ENCODE measurements at regions not wholly inside any gene's neighbourhood (a gene's known extent, or its start where the extent isn't known, plus 50 kb on each side); places are given as distances from the start of the nearest gene placed in this dataset.

DNA sequence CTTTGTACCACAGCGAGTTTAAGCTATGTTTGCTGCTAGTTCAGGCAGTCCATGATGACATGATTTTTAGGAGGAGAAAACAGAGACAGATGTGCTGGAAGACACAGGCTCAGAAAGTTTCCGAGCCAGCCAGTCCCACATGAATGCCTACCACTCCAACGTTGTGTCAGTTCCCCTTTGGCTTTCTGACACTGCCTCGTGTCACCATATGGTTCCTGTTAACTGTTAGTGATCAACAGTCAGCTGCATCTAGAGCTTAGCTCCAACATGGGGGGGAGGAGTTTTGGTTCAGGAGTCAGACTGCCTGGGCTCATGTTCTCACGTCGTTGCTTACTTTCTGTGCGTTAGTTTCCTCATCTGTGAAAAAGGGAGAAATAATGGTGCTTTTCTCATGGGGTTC is 343.7 kb downstream of the MID1IP1 start:
- no peak for DNase-seq (ENCODE audit: low spot score)

DNA sequence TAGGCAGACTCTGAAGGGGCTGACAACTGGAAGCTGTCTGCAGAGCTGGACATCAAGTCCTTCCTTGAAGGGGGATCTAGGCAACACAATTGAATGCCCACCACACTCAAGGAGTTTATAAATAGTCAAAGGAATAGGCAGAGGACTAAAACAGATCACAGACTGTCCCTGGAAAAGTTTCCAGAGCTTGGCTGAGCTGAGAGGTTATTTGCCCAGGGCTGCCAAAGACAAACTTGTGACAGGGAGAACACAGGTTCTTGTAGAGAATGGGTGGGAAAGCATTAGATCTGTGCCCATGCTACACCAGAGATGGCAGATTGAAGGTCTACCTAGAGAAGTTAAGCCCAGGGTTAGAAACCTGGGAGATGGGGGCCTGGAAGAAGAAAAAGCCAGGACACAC is 344.6 kb downstream of the MID1IP1 start:
- DNase-seq (ENCODE audit: low spot score): no peak

DNA sequence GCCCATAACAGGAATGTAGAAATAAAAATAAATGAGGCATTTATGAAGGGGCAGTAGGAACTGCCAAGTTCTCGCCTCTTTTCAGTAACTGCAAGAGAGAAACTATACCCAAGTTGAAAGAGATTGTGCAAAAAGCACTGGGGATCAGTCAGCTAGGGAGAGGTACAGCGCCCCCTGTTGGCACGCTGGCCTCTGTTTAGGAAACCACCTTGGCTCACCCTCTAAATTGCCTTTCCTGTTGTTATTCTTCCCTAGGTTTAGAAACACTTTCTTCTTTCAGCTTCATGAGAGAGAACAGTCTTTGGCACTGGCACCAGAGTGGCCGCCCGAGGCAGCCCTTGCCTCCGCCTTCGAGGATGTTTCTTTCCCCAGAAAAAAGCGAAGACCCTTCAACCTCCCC is 348.5 kb downstream of the MID1IP1 start:
- peak; percentile 21 for DNase-seq (ENCODE audit: low spot score)

GRCh38 chrX:39150220-39150619 is 349.0 kb downstream of the MID1IP1 start:
- DNase-seq (ENCODE audit: low spot score): no peak

DNA sequence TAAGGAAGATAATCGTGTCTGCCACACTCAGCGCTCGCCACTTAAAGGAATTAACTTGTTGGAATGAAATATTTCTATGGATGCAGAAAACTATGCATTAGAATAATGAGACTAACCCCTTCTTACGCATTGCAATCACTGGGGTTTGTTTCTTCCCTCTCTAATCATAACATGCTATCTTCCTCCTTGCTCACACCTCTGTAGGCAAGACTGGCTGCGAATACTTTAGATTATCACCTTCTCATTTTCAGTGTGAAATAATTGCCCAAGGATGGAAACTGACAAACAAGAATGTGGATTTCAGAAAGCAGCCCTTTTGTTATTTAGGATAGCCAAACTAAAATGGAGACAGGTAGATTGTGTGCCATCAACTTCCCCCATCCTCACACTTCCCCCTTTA is 349.4 kb downstream of the MID1IP1 start:
- no peak for DNase-seq (ENCODE audit: low spot score)

DNA sequence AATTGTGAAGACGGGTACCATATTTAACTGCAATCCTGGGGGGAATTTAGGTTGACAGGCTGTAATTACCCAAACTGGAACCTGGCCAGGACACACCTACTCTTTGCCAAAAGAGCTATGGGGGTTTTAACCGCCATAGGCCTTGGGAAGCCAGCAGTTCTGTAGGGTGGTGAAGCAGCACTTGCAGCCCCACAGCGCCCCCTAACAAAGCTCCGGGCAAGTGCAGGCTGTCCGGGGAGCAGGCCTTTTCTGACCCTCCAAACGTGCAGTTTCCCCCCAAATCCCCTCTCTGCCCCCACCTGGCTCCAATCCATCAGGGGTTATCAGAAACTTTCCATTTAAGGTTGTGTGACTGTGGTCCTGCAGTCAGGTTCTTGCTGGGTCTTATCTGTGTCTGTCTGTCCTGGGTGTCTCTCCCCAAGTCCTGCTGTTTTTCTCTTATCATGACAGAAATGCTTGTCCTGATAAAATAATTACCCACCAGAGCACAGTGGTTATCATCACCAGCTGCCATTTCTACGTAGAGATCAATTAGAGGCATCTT is 350.9 kb downstream of the MID1IP1 start:
- peak; percentile 7 for DNase-seq (ENCODE audit: low spot score)

DNA sequence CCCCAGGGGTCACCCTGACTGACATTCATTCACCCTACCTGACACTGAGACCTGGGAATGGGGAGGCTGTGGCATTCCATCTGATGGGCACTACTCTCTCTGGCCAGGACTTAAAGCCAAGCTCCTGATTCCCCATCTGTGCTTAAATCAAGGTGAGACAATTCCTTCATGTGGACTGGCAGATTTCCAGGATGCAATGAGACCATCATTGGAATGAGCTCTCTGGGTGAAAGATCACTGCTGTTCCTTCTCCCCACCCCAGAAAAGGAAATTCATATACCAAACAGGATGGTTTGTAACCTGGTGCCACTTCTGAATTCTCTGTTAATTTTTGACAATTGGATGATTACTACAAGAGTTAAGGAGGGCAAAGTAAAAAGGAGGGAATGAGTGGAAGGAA is 354.8 kb downstream of the MID1IP1 start:
- DNase-seq (ENCODE audit: low spot score): no peak

DNA sequence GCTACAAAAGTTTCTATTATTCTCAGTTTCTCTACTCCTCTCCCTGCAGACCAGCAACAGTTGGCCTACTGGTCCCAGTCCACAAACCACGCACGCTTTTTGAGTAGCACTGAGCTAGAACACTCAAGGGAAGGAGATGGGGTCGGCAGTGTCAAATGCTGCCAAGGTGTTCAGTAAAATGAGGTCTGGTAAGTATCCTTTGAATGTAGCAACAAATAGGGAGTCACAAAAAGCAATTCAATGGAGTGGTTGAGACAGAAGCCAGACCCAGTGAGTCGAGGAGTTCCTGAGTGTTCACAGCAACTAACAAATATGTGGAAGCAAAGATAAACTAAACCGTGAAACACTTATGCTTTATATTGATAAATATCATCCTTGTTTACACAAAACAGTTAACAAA is 355.7 kb downstream of the MID1IP1 start:
- no peak for DNase-seq (ENCODE audit: low spot score)

DNA sequence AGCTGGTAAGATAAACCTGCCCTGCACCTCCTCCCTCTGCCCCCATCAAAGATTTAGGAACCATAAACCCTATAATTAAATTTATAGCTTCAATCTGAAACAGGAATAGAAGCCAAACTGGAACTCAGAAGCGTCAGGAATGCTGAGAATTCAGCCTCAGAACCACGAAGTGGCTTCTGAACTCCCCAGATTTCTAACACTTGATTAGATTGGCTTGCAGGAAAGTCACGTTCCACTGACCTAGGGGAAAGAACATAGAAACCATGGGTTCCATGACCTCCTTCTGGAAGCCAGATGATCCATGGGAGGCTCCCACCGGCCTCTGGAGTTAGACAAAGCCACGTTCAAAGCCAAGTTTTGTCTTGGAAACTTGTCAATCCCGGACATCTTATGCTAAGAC is 356.5 kb downstream of the MID1IP1 start:
- DNase-seq (ENCODE audit: low spot score): peak; percentile 26

DNA sequence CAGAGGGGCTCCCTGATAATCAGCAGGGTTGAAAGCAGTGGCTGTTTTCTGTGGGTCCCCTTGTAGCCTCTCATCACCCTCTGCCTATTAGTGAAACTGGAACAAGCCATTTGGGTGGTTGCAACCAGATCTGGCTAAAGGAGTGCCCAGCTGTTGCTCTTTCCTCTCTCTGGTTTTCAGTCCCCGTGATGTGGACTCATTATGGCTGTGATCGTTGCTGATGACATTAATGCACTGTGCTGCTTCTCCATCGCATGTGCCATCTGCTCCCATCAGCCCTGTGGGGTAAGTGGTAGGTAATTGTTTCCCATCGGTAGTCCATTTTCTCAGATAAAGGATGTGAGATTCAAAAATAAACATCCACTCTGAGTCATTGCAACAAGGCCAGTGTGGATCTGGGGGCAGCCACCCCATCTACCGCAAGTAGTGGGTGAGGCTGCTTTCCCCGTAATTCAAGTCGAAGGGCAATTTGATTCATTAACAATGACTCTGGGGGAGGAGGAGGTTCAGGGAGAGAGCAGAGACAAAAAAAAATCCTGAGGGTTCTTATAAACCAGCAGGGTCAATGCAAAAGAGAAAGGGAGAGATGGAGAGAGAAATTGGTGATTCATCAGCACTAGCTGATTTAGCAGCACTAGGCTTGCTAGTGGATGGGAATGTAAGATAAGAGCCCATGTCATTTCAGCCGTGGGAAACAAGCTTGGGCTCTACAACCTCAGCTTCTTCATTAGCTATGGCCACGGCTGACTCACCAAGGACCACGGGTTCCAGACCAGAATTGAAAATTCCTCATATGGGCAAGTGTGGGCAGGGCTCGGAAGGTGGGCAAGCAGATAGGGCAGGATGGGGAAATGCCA is 357.8 kb downstream of the MID1IP1 start:
- peak; percentile 49 for DNase-seq (ENCODE audit: low spot score)

- no peak for DNase-seq (ENCODE audit: low spot score)
Observed at GRCh38 chrX:39159921-39160507, 358.8 kb downstream of the MID1IP1 start.

- no peak for DNase-seq (ENCODE audit: low spot score)
Observed at GRCh38 chrX:39161611-39162255, 360.5 kb downstream of the MID1IP1 start.

GRCh38 chrX:39162322-39162735 is 361.1 kb downstream of the MID1IP1 start:
- DNase-seq (ENCODE audit: low spot score): no peak

DNA sequence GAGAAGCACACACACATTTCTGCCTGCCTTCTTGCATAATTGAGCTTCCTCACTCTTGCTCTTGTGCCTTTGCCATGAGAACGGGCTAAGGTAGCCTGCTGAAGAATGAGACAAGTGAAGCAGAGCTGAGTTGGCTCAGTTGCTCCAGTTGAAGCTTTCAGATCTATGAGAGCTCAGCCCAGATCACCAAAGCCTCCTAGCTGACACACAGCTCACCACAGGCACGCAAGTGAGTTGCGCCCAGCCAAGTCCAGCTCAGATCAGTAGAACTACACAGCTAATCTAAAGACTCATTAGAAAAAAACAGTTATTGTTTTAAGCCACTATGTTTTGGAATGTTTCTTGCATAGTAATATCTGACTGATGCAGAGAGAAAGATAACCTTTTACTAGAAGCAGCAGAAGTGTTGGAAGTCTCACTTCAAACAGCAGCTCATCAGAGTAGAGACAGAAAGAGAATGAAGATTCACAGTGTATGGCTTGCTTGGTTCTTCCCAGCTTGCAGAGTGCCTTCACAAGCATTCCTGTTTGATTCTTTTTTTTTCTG is 362.4 kb downstream of the MID1IP1 start:
- DNase-seq (ENCODE audit: low spot score): no peak

DNA sequence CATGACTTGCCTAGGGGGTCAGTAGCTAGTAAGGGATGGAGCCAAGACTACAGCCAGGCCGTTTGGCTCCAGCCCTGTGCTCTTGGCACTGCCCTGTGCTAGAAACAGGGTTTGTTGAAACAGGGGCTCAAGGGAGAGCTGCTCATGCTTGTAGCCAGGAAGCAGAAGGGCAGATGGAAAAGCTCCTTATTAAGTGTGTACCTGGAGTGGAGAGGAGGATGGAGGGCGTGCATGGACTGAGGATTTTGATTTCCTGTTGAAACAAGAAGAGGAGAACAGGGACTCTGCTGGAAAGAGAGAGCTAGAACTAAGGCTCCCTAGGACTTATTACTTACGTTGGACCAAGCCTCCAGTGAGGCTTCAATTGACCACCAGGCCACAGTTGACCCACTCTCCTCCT is 363.0 kb downstream of the MID1IP1 start:
- DNase-seq (ENCODE audit: low spot score): no peak

GRCh38 chrX:39165185-39165584 is 363.9 kb downstream of the MID1IP1 start:
- no peak for DNase-seq (ENCODE audit: low spot score)

GRCh38 chrX:39165773-39166172 is 364.5 kb downstream of the MID1IP1 start:
- DNase-seq (ENCODE audit: low spot score): no peak

GRCh38 chrX:39167791-39168190 is 366.5 kb downstream of the MID1IP1 start:
- DNase-seq (ENCODE audit: low spot score): no peak

DNA sequence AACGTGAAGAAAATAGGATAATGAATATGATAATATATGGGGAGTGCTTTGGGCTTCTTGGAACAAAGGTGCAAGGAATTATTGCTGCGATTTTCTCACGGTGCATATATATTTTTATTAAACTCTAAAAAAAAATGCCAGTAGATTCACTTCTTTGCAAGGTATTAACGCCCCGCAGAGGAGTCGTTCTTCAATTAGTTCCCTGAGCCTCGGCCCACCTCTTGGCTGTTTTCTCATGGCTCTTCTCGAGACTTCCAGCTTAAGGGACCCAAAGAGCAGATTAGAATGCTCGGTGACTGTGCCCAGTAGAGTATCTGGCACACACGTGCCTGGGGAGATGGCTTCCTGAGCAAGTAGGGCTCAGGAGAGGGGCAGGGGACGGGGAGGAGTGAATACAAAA is 367.4 kb downstream of the MID1IP1 start:
- no peak for DNase-seq (ENCODE audit: low spot score)

- DNase-seq (ENCODE audit: low spot score): no peak
Observed at GRCh38 chrX:39169976-39170375, 368.7 kb downstream of the MID1IP1 start.

- no peak for DNase-seq (ENCODE audit: low spot score)
Observed at GRCh38 chrX:39170464-39170863, 369.2 kb downstream of the MID1IP1 start.

- no peak for DNase-seq (ENCODE audit: low spot score)
Observed at GRCh38 chrX:39171686-39172085, 370.4 kb downstream of the MID1IP1 start.
